CD8-positive, alpha-beta memory T cell (primary cell): ENCODE measurements at regions not wholly inside any gene's neighbourhood (a gene's known extent, or its start where the extent isn't known, plus 50 kb on each side); places are given as distances from the start of the nearest gene placed in this dataset.

ENCODE experiments used
- CTCF ChIA-PET: fragments of 350-600 bp; sonication (Branson Sonifier 250); formaldehyde crosslinking; loops from one replicate; lab custom pipeline; 2021; ENCODE audit warnings: antibody characterized with exemption; lab: Charles Lee
- POLR2A ChIA-PET: fragments of 350-600 bp; sonication (Branson Sonifier 250); formaldehyde crosslinking; loops from one replicate; lab custom pipeline; 2021; ENCODE audit warnings: antibody characterized with exemption; lab: Charles Lee
- DNase-seq, 5 donors: peaks; one replicate each; pipeline versions ENCODE4 v3.0.0 to v3.0.0-alpha.2; 2020 to 2022; ENCODE audit warnings: mixed read lengths in 1 of 5
- H3K27ac ChIP-seq: one replicate; pipeline ENCODE4 v1.7.0; 2013; ENCODE audit warnings: low read depth, mild to moderate bottlenecking, low read length, moderate library complexity
- H3K27me3 ChIP-seq: 2 replicates; pipeline ENCODE4 v1.7.0; 2013; ENCODE audit warnings: low read length, mild to moderate bottlenecking; ENCODE audit not compliant: insufficient read depth, poor library complexity, severe bottlenecking
- H3K36me3 ChIP-seq: 2 replicates; pipeline ENCODE4 v1.7.0; 2013; ENCODE audit warnings: mild to moderate bottlenecking, low read length, moderate library complexity; ENCODE audit not compliant: insufficient read depth
- H3K4me1 ChIP-seq: 2 replicates; pipeline ENCODE4 v1.7.0; 2013; ENCODE audit warnings: mild to moderate bottlenecking, low read length, moderate library complexity; ENCODE audit not compliant: insufficient read depth
- H3K4me3 ChIP-seq: 2 replicates; pipeline ENCODE4 v1.7.0; 2013; ENCODE audit warnings: mild to moderate bottlenecking, low read length
- H3K9me3 ChIP-seq: 2 replicates; pipeline ENCODE4 v1.7.0; 2013; ENCODE audit warnings: mild to moderate bottlenecking, low read length
- H3K27ac Mint-ChIP-seq, 8 donors: one replicate each; pipeline ENCODE4 v1.8.0; 2020 to 2021; ENCODE audit warnings: mixed read lengths in 8 of 8, mild to moderate bottlenecking in 6 of 8, inconsistent platforms in 3 of 8, moderate library complexity in 3 of 8
- H3K27me3 Mint-ChIP-seq, 2 donors: one replicate each; pipeline ENCODE4 v1.8.0; 2020 to 2021; ENCODE audit warnings: mixed read lengths in 2 of 2, mild to moderate bottlenecking in 1 of 2, moderate library complexity in 1 of 2
- H3K36me3 Mint-ChIP-seq, 3 donors: one replicate each; pipeline ENCODE4 v1.8.0; 2020 to 2021; ENCODE audit warnings: mixed read lengths in 3 of 3, inconsistent platforms in 1 of 3, mild to moderate bottlenecking in 1 of 3
- H3K4me1 Mint-ChIP-seq, 3 donors: one replicate each; pipeline ENCODE4 v1.8.0; 2020 to 2021; ENCODE audit warnings: mixed read lengths in 3 of 3, inconsistent platforms in 1 of 3, mild to moderate bottlenecking in 1 of 3
- H3K4me3 Mint-ChIP-seq, 7 donors: one replicate each; pipeline ENCODE4 v1.8.0; 2020 to 2021; ENCODE audit warnings: mixed read lengths in 7 of 7, mild to moderate bottlenecking in 6 of 7, moderate library complexity in 4 of 7, inconsistent platforms in 2 of 7
- H3K9me3 Mint-ChIP-seq, 5 donors: one replicate each; pipeline ENCODE4 v1.8.0; 2020 to 2022; ENCODE audit warnings: mixed read lengths in 5 of 5, mild to moderate bottlenecking in 3 of 5, moderate library complexity in 2 of 5, inconsistent platforms in 1 of 5

GRCh38 chr14:39731912-39732311, 299.7 kb upstream of the FBXO33 start:
- H3K4me1 Mint-ChIP-seq: no peaks in the 10 kb centered on the region
- H3K27me3 ChIP-seq: no peaks in the 10 kb centered on the region
- H3K4me3 Mint-ChIP-seq: no peak overlapping the region
- peaks cover 0 to 5% (median 2%) of the 10 kb centered on the region in 5 donors for H3K9me3 Mint-ChIP-seq
- no peaks in the 10 kb centered on the region for H3K4me1 ChIP-seq
- ChIA-PET POLR2A (no interaction called here), CTCF (no interaction called here)
- H3K27ac ChIP-seq: no peak overlapping the region
- H3K27ac Mint-ChIP-seq: no peak overlapping the region
- no peaks in the 10 kb centered on the region for H3K36me3 Mint-ChIP-seq
- no peaks in the 10 kb centered on the region for H3K9me3 ChIP-seq
- no peaks in the 10 kb centered on the region for H3K27me3 Mint-ChIP-seq
- H3K36me3 ChIP-seq: no peaks in the 10 kb centered on the region
- H3K4me3 ChIP-seq: no peak overlapping the region
- DNase-seq: no peak

DNA sequence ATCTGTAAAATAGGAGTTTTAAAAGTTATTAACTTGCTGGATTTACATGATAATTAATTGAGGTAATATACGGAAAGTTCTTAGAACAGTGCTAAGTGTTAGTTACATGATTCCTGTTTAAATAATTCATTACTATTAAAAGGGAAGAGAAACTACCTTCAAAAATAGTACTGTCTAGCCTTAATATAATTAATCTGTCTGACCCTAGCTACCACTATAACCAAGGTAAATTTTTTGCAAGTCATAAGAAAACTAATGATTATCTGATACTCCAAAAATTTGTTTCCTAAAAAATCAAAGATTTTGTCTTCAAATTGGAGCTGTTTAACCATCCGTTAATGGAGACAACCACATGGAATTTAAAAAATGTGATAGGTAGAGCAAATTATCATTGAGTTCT, 294.3 kb upstream of the FBXO33 start:
- Mint-ChIP-seq H3K4me3 (no peak overlapping the region), H3K27me3 (no peaks in the 10 kb centered on the region), H3K4me1 (no peaks in the 10 kb centered on the region), H3K36me3 (no peaks in the 10 kb centered on the region), H3K27ac (no peak overlapping the region), H3K9me3 (peaks cover 0 to 5% (median 2%) of the 10 kb centered on the region in 5 donors)
- POLR2A ChIA-PET: no interaction called here
- CTCF ChIA-PET: no interaction called here
- Histone ChIP-seq H3K9me3 (no peaks in the 10 kb centered on the region), H3K4me3 (no peak overlapping the region), H3K27ac (no peak overlapping the region), H3K36me3 (no peaks in the 10 kb centered on the region), H3K27me3 (no peaks in the 10 kb centered on the region), H3K4me1 (no peaks in the 10 kb centered on the region)
- DNase-seq: no peak

DNA sequence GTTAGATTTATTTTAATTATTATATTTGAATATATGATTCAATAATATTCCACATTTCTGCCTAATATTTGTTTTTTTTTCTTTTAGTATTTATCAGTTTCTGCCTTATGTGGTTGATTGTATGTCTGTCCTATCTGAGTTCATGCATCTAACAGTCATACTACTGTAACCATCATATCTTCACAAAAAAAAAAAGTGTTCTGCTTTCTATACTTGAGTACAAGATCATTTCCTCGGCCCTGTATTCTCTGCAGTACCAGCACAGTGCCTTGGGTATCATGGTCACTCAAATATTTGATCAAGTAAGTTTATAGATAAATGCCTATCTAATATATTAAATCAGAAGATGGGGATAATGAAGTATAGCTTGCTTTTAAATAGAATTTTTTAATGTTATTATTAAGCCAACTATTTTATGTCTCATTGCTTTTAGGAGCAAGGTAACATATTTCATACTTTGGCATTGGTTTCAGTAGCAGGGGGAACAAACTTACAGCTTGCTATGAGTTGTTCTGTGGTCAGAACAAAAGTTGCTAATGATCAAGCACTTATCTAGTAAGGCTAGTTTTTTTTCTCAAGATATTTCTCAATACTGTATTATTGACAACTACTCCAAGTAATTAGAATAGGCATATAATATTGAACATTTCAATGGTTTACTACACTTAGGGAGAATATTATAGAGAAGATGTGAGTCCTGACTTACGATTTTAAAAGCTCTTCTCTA, 290.5 kb upstream of the FBXO33 start:
- ChIA-PET POLR2A (interaction anchor here (0.7 kb wide), 1 partner anchor 1036 kb away, joined by 3 read pairs; no protein-coding TSS in a partner anchor), CTCF (no interaction called here)
- no peak overlapping the region for H3K4me3 ChIP-seq
- no peaks in the 10 kb centered on the region for H3K36me3 ChIP-seq
- H3K27ac ChIP-seq: no peak overlapping the region
- H3K27me3 Mint-ChIP-seq: no peaks in the 10 kb centered on the region
- no peak overlapping the region for H3K4me3 Mint-ChIP-seq
- H3K36me3 Mint-ChIP-seq: no peaks in the 10 kb centered on the region
- H3K4me1 Mint-ChIP-seq: no peaks in the 10 kb centered on the region
- H3K27ac Mint-ChIP-seq: no peak overlapping the region
- no peaks in the 10 kb centered on the region for H3K27me3 ChIP-seq
- no peaks in the 10 kb centered on the region for H3K9me3 ChIP-seq
- peaks cover 0 to 3% (median 2%) of the 10 kb centered on the region in 5 donors for H3K9me3 Mint-ChIP-seq
- DNase-seq: no peak
- no peaks in the 10 kb centered on the region for H3K4me1 ChIP-seq

- no peaks in the 10 kb centered on the region for H3K4me1 ChIP-seq
- peaks cover 0 to 3% of the 10 kb centered on the region in 2 donors for H3K27me3 Mint-ChIP-seq
- H3K9me3 Mint-ChIP-seq: peaks cover 0 to 2% (median 0%) of the 10 kb centered on the region in 5 donors
- no peaks in the 10 kb centered on the region for H3K27me3 ChIP-seq
- H3K27ac ChIP-seq: no peak overlapping the region
- H3K4me1 Mint-ChIP-seq: no peaks in the 10 kb centered on the region
- ChIA-PET CTCF (no interaction called here), POLR2A (no interaction called here)
- H3K4me3 Mint-ChIP-seq: no peak overlapping the region
- H3K9me3 ChIP-seq: no peaks in the 10 kb centered on the region
- no peak overlapping the region for H3K4me3 ChIP-seq
- no peaks in the 10 kb centered on the region for H3K36me3 ChIP-seq
- H3K27ac Mint-ChIP-seq: no peak overlapping the region
- no peak for DNase-seq
- peaks cover 0 to 1% (median 0%) of the 10 kb centered on the region in 3 donors for H3K36me3 Mint-ChIP-seq
These were observed 284.8 kb upstream of the FBXO33 start for GRCh38 chr14:39716987-39717570.

- Mint-ChIP-seq H3K27ac (no peak overlapping the region), H3K36me3 (peaks cover 0 to 1% (median 0%) of the 10 kb centered on the region in 3 donors), H3K9me3 (peaks cover 1 to 10% (median 4%) of the 10 kb centered on the region in 5 donors), H3K4me3 (no peak overlapping the region), H3K4me1 (no peaks in the 10 kb centered on the region), H3K27me3 (peaks cover 0 to 3% of the 10 kb centered on the region in 2 donors)
- no peaks in the 10 kb centered on the region for H3K9me3 ChIP-seq
- no peaks in the 10 kb centered on the region for H3K4me1 ChIP-seq
- H3K36me3 ChIP-seq: no peaks in the 10 kb centered on the region
- no peaks in the 10 kb centered on the region for H3K27me3 ChIP-seq
- POLR2A ChIA-PET: no interaction called here
- H3K4me3 ChIP-seq: no peak overlapping the region
- CTCF ChIA-PET: no interaction called here
- no peak for DNase-seq
- no peak overlapping the region for H3K27ac ChIP-seq
These were observed 280.2 kb upstream of the FBXO33 start for GRCh38 chr14:39712293-39712999.

GRCh38 chr14:39704594-39704993, 272.4 kb upstream of the FBXO33 start:
- H3K4me3 Mint-ChIP-seq: no peak overlapping the region
- Histone ChIP-seq H3K36me3 (no peaks in the 10 kb centered on the region), H3K27me3 (no peaks in the 10 kb centered on the region), H3K4me1 (no peaks in the 10 kb centered on the region), H3K9me3 (no peaks in the 10 kb centered on the region), H3K4me3 (no peak overlapping the region), H3K27ac (no peak overlapping the region)
- no peak for DNase-seq
- no peaks in the 10 kb centered on the region for H3K27me3 Mint-ChIP-seq
- no peaks in the 10 kb centered on the region for H3K4me1 Mint-ChIP-seq
- no peak overlapping the region for H3K27ac Mint-ChIP-seq
- H3K9me3 Mint-ChIP-seq: peaks cover 9 to 18% (median 16%) of the 10 kb centered on the region in 5 donors
- no peaks in the 10 kb centered on the region for H3K36me3 Mint-ChIP-seq
- POLR2A ChIA-PET: no interaction called here
- CTCF ChIA-PET: no interaction called here

DNA sequence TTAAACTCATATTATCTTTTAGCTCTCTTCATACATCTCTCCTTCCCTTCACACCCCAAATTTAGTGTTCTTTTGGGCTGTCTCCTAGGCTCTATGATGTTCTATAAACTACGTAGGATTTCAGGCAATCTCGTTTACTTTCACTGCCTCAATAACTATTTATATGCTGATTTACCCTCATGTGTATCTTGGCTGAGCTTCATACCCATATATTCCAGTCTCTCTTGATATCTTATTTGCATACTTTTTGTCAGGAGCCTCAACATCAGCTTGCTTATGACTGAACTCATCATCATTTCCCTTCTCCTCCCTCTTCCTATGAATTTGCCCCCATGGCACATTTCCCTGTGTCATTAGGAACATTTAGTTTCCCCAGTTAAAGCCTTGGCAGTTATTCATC, 262.1 kb upstream of the FBXO33 start:
- Mint-ChIP-seq H3K36me3 (peaks cover 0 to 15% (median 0%) of the 10 kb centered on the region in 3 donors), H3K4me1 (no peaks in the 10 kb centered on the region), H3K27ac (no peak overlapping the region), H3K27me3 (peaks cover 0 to 1% of the 10 kb centered on the region in 2 donors), H3K9me3 (peaks cover 0 to 19% (median 16%) of the 10 kb centered on the region in 5 donors), H3K4me3 (no peak overlapping the region)
- Histone ChIP-seq H3K36me3 (no peaks in the 10 kb centered on the region), H3K4me1 (no peaks in the 10 kb centered on the region), H3K27me3 (no peaks in the 10 kb centered on the region), H3K4me3 (no peak overlapping the region), H3K9me3 (peaks cover 4% of the 10 kb centered on the region), H3K27ac (no peak overlapping the region)
- ChIA-PET CTCF (no interaction called here), POLR2A (no interaction called here)
- DNase-seq: no peak

- CTCF ChIA-PET: no interaction called here
- Mint-ChIP-seq H3K4me1 (peaks cover 0 to 10% (median 5%) of the 10 kb centered on the region in 3 donors), H3K36me3 (peaks cover 0 to 1% (median 0%) of the 10 kb centered on the region in 3 donors), H3K27me3 (no peaks in the 10 kb centered on the region), H3K4me3 (no peak overlapping the region), H3K27ac (no peak overlapping the region), H3K9me3 (peaks cover 0 to 5% (median 3%) of the 10 kb centered on the region in 5 donors)
- Histone ChIP-seq H3K4me1 (no peaks in the 10 kb centered on the region), H3K4me3 (no peak overlapping the region), H3K27ac (no peak overlapping the region), H3K36me3 (no peaks in the 10 kb centered on the region), H3K9me3 (no peaks in the 10 kb centered on the region), H3K27me3 (no peaks in the 10 kb centered on the region)
- no peak for DNase-seq
- POLR2A ChIA-PET: interaction anchor here (0.6 kb wide), 1 partner anchor 61 kb away, joined by 3 read pairs; no protein-coding TSS in a partner anchor
These were observed 251.5 kb upstream of the FBXO33 start for GRCh38 chr14:39683691-39684260.
